Neutrophil (primary cell): ENCODE measurements at regions not wholly inside any gene's neighbourhood (a gene's known extent, or its start where the extent isn't known, plus 50 kb on each side); places are given as distances from the start of the nearest gene placed in this dataset.

Experiments
- H3K27ac ChIP-seq: fragments of 200-600 bp; sonication (generic); 2 replicates; pipeline ENCODE4 v1.5.1; 2016; ENCODE audit warnings: mild to moderate bottlenecking, moderate library complexity
- H3K27me3 ChIP-seq: fragments of 200-600 bp; sonication (generic); 2 replicates; pipeline ENCODE4 v1.6.0; 2016; ENCODE audit warnings: mild to moderate bottlenecking
- H3K36me3 ChIP-seq: fragments of 200-600 bp; sonication (generic); 2 replicates; pipeline ENCODE4 v1.5.1; 2017
- H3K4me1 ChIP-seq, 2 experiments: fragments of 200-600 bp in 1 of 2; sonication (generic) in 1 of 2; 1 replicate in 1 of 2; 2 replicates in 1 of 2; pipeline versions ENCODE4 v1.5.1 to v1.6.1; 2013 to 2016; ENCODE audit warnings: low read depth in 1 of 2, low read length in 1 of 2, mild to moderate bottlenecking in 1 of 2, moderate library complexity in 1 of 2; ENCODE audit not compliant: control insufficient read depth in 1 of 2, insufficient read depth in 1 of 2
- H3K4me3 ChIP-seq, 2 experiments: fragments of 200-600 bp in 1 of 2; sonication (generic) in 1 of 2; 1 replicate in 1 of 2; 2 replicates in 1 of 2; pipeline ENCODE4 v1.5.1; 2013 to 2016; ENCODE audit warnings: low read depth in 1 of 2, low read length in 1 of 2, mild to moderate bottlenecking in 1 of 2, moderate library complexity in 1 of 2
- H3K9me3 ChIP-seq: fragments of 200-600 bp; sonication (generic); 2 replicates; pipeline ENCODE4 v1.5.1; 2016
- TF ChIP-seq, protein P1 (sequence below): fragments of 200-600 bp; sonication (generic); IDR thresholded peaks from 2 replicates; pipeline ENCODE4 v1.5.1; 2016; ENCODE audit warnings: antibody characterized with exemption

DNA sequence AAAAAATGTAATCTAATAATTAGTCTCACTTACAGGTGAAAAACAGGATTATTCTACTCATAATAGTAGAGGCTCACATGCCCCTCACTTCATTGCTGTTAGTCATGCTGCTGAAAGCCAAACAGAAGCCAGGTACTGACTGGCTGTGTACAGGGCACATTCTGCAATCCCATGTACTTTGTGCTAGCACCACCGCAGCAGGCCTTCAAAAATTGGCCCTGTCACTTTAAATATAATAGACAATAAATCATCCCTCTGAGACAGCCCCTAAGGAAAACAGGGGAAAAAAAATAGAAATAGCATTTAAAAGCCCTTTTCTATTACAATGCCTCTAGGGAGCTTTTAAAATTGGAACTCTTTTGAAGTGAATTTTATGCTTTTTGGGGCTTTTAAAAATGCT is 723.8 kb downstream of the TUSC7 start:
- no peak overlapping the region for H3K4me3 ChIP-seq
- peaks cover 6 to 7% of the 10 kb centered on the region in 2 experiments for H3K4me1 ChIP-seq
- H3K9me3 ChIP-seq, result no peaks in the 10 kb centered on the region
- no peaks in the 10 kb centered on the region for H3K36me3 ChIP-seq
- TF ChIP-seq, protein P1, sequence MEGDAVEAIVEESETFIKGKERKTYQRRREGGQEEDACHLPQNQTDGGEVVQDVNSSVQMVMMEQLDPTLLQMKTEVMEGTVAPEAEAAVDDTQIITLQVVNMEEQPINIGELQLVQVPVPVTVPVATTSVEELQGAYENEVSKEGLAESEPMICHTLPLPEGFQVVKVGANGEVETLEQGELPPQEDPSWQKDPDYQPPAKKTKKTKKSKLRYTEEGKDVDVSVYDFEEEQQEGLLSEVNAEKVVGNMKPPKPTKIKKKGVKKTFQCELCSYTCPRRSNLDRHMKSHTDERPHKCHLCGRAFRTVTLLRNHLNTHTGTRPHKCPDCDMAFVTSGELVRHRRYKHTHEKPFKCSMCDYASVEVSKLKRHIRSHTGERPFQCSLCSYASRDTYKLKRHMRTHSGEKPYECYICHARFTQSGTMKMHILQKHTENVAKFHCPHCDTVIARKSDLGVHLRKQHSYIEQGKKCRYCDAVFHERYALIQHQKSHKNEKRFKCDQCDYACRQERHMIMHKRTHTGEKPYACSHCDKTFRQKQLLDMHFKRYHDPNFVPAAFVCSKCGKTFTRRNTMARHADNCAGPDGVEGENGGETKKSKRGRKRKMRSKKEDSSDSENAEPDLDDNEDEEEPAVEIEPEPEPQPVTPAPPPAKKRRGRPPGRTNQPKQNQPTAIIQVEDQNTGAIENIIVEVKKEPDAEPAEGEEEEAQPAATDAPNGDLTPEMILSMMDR, result no peak
- no peak overlapping the region for H3K27ac ChIP-seq
- no peaks in the 10 kb centered on the region for H3K27me3 ChIP-seq

DNA sequence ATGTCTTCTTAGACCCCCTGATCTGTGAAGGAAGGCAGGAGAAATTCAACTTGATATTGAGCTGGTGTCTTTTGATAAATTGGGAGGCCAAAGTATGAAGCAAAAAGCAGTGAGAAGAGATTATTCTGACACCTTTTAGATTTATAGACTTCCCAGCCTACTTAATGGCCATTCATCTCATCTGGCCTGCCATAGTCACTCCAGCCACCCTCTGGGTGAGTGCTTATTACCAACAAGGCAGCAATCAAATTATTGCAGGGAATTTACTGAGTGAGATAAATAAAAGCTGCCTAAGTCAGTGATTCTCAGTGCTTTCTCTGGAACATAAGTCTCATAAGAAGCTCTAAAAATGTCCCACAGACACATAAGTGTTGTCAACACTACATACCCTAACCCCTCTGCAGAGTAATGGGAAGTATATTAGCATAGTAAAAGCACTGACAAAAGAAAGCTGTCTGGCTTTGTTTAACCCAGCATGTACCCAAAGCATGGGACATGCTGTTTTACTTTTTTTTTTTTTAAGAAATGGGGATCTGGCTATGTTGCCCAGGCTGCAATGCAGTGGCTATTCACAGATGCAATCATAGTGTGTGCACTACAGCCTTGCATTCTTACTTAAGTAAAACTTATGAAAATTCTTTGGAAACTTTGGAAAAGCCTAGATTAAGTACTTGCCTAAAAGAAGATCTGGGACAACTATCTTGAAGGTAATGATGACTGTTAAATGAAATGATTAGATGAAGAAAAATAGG is 725.3 kb downstream of the TUSC7 start:
- H3K4me3 ChIP-seq, result no peak overlapping the region
- no peak overlapping the region for H3K27ac ChIP-seq
- no peaks in the 10 kb centered on the region for H3K36me3 ChIP-seq
- TF ChIP-seq, protein P1, result no peak
- peaks cover 5 to 6% of the 10 kb centered on the region in 2 experiments for H3K4me1 ChIP-seq
- no peaks in the 10 kb centered on the region for H3K27me3 ChIP-seq
- no peaks in the 10 kb centered on the region for H3K9me3 ChIP-seq

GRCh38 chr3:117435506-117435905 is 725.9 kb downstream of the TUSC7 start:
- TF ChIP-seq, protein P1, result no peak
- Histone ChIP-seq H3K36me3 (no peaks in the 10 kb centered on the region), H3K4me3 (no peak overlapping the region), H3K27ac (no peak overlapping the region), H3K4me1 (peaks cover 12% of the 10 kb centered on the region in 2 experiments), H3K9me3 (no peaks in the 10 kb centered on the region), H3K27me3 (no peaks in the 10 kb centered on the region)

GRCh38 chr3:117439812-117440211 is 730.2 kb downstream of the TUSC7 start:
- H3K4me3 ChIP-seq, result no peak overlapping the region
- peaks cover 12 to 13% of the 10 kb centered on the region in 2 experiments for H3K4me1 ChIP-seq
- H3K9me3 ChIP-seq, result no peaks in the 10 kb centered on the region
- H3K36me3 ChIP-seq, result no peaks in the 10 kb centered on the region
- TF ChIP-seq, protein P1, result no peak
- H3K27ac ChIP-seq, result peak overlapping the region; percentile 59
- no peaks in the 10 kb centered on the region for H3K27me3 ChIP-seq

GRCh38 chr3:117441851-117442250 is 732.3 kb downstream of the TUSC7 start:
- Histone ChIP-seq H3K4me1 (peaks cover 12 to 13% of the 10 kb centered on the region in 2 experiments), H3K9me3 (no peaks in the 10 kb centered on the region), H3K27me3 (no peaks in the 10 kb centered on the region), H3K4me3 (no peak overlapping the region), H3K27ac (no peak overlapping the region), H3K36me3 (no peaks in the 10 kb centered on the region)
- TF ChIP-seq, protein P1, result no peak
